ENCODE measurements at regions not wholly inside any gene's neighbourhood (a gene's known extent, or its start where the extent isn't known, plus 50 kb on each side); places are given as distances from the start of the nearest gene placed in this dataset.
"Not testable (repeated sequence)": the region's sequence is repeated elsewhere in the genome, so short reads cannot be mapped to it uniquely, and the experiment has no call there.

GRCh38 chr3:125907279-125907678 is 61.7 kb upstream of the ROPN1B start:
- ATAC-seq (replicated peaks), result not testable (repeated sequence)

GRCh38 chr3:125910851-125911250 is 58.1 kb upstream of the ROPN1B start:
- not testable (repeated sequence) for H3K4me3 Mint-ChIP-seq; ATAC-seq (replicated peaks); H3K4me1 Mint-ChIP-seq; H3K27me3 Mint-ChIP-seq; H3K9me3 Mint-ChIP-seq; H3K27ac Mint-ChIP-seq; H3K36me3 Mint-ChIP-seq (ENCODE audit: low read depth)

More at GRCh38 chr3:125907279-125907678, 61.7 kb upstream of the ROPN1B start:
- not testable (repeated sequence) for H3K9me3 Mint-ChIP-seq; H3K36me3 Mint-ChIP-seq (ENCODE audit: low read depth); H3K27me3 Mint-ChIP-seq; H3K4me1 Mint-ChIP-seq; H3K27ac Mint-ChIP-seq; H3K4me3 Mint-ChIP-seq

- Mint-ChIP-seq H3K27ac (peak overlapping the region; percentile 65), H3K4me3 (peak overlapping the region; percentile 87)
- not testable (repeated sequence) for H3K27me3 Mint-ChIP-seq; H3K9me3 Mint-ChIP-seq; H3K4me1 Mint-ChIP-seq; ATAC-seq (replicated peaks); H3K36me3 Mint-ChIP-seq (ENCODE audit: low read depth)
These were observed 54.2 kb upstream of the ROPN1B start for GRCh38 chr3:125914608-125915436.

- peak overlapping the region; percentile 87 for H3K4me3 Mint-ChIP-seq
- not testable (repeated sequence) for H3K27me3 Mint-ChIP-seq; H3K36me3 Mint-ChIP-seq (ENCODE audit: low read depth); H3K4me1 Mint-ChIP-seq; ATAC-seq (replicated peaks); H3K9me3 Mint-ChIP-seq
- peak overlapping the region; percentile 65 for H3K27ac Mint-ChIP-seq
These were observed 53.6 kb upstream of the ROPN1B start for GRCh38 chr3:125915437-125915787.

- ATAC-seq (replicated peaks), result peak; percentile 77
- Mint-ChIP-seq H3K4me3 (peak overlapping the region; percentile 87), H3K27ac (peak overlapping the region; percentile 65)
- not testable (repeated sequence) for H3K36me3 Mint-ChIP-seq (ENCODE audit: low read depth); H3K9me3 Mint-ChIP-seq; H3K27me3 Mint-ChIP-seq; H3K4me1 Mint-ChIP-seq
These were observed 53.1 kb upstream of the ROPN1B start for GRCh38 chr3:125915792-125916375.

GRCh38 chr3:125916376-125916978 is 52.5 kb upstream of the ROPN1B start:
- ATAC-seq (replicated peaks), result peak; percentile 95
- peak overlapping the region; percentile 65 for H3K27ac Mint-ChIP-seq
- no peaks in the 10 kb centered on the region for H3K36me3 Mint-ChIP-seq (ENCODE audit: low read depth)
- peaks cover 4% of the 10 kb centered on the region for H3K4me1 Mint-ChIP-seq
- peak overlapping the region; percentile 87 for H3K4me3 Mint-ChIP-seq
- no peaks in the 10 kb centered on the region for H3K27me3 Mint-ChIP-seq
- no peaks in the 10 kb centered on the region for H3K9me3 Mint-ChIP-seq

- H3K27me3 Mint-ChIP-seq; H3K36me3 Mint-ChIP-seq (ENCODE audit: low read depth); H3K9me3 Mint-ChIP-seq; ATAC-seq (replicated peaks); H3K4me1 Mint-ChIP-seq; H3K27ac Mint-ChIP-seq: not testable (repeated sequence)
- peak overlapping the region; percentile 87 for H3K4me3 Mint-ChIP-seq
These were observed 51.9 kb upstream of the ROPN1B start for GRCh38 chr3:125917020-125917549.

- H3K36me3 Mint-ChIP-seq (ENCODE audit: low read depth), result not testable (repeated sequence)
These were observed 51.0 kb upstream of the ROPN1B start for GRCh38 chr3:125918024-125918423.

GRCh38 chr3:125918451-125918850 is 50.5 kb upstream of the ROPN1B start:
- ATAC-seq (replicated peaks); H3K27me3 Mint-ChIP-seq; H3K9me3 Mint-ChIP-seq; H3K36me3 Mint-ChIP-seq (ENCODE audit: low read depth); H3K4me1 Mint-ChIP-seq: not testable (repeated sequence)
- Mint-ChIP-seq H3K27ac (peak overlapping the region; percentile 22), H3K4me3 (peak overlapping the region; percentile 23)

More at GRCh38 chr3:125918024-125918423, 51.0 kb upstream of the ROPN1B start:
- not testable (repeated sequence) for H3K4me1 Mint-ChIP-seq; ATAC-seq (replicated peaks); H3K27me3 Mint-ChIP-seq; H3K27ac Mint-ChIP-seq; H3K9me3 Mint-ChIP-seq
- peak overlapping the region; percentile 87 for H3K4me3 Mint-ChIP-seq

GRCh38 chr3:125918866-125919265 is 50.1 kb upstream of the ROPN1B start:
- H3K4me1 Mint-ChIP-seq; H3K27me3 Mint-ChIP-seq; H3K36me3 Mint-ChIP-seq (ENCODE audit: low read depth); ATAC-seq (replicated peaks); H3K9me3 Mint-ChIP-seq: not testable (repeated sequence)
- H3K27ac Mint-ChIP-seq, result peak overlapping the region; percentile 22
- H3K4me3 Mint-ChIP-seq, result peak overlapping the region; percentile 23
